ENCODE measurements at regions not wholly inside any gene's neighbourhood (a gene's known extent, or its start where the extent isn't known, plus 50 kb on each side); places are given as distances from the start of the nearest gene placed in this dataset.
"Not testable (repeated sequence)": the region's sequence is repeated elsewhere in the genome, so short reads cannot be mapped to it uniquely, and the experiment has no call there.

DNA sequence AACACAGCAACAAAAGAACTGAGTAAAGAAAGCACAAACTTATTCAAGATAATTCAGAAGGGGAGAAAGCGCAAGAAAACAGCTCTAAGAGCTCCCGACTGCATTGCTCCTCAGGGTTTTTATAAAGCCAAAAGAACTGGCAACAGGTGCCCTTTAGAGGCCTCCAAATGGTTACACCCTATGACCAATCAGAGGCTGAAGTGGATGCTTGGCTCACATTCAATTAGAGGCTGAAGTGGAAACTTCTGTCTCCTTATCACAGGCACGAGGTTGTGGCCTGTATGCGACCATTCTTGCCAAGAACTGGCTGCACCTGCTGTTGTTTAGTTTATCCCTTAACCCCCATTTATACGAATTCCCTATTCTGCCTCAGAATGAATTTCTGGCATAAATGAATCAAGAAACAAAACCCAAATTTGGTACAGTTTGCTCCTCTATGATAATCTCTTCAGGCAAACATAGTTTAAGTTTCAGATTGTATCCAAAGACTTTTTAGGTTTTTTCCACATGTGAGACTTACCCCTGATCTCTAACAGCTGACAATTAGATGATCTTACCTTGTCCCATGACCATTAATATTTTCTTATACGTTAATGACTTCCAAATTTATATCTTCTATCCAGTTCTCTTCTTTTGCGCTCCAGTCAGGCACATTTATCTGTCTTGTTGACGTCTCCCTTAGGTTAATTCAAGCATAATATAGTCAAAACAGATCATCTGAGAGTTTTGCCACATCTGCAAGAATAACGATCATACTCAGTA, 504.8 kb downstream of the NXPH1 start:
- DNase-seq: no peak

DNA sequence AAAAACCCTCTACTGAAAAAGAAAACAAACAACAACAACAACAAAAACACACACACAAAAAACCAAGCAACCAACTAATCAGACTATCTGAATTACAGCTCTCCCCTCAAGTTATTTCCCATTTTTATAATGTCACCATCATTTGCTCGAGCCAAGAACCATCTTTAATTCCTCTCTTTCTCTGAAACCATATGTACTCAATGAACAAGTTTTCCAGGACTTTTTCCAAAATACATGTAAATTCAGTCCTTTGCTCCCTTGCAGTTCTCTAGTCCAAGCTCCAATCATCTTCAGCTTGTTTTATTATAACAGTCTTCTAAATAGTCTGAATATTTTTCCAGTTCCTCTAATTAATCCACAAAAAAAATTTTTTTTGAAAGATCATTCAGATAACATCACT, 506.0 kb downstream of the NXPH1 start:
- no peak for DNase-seq

DNA sequence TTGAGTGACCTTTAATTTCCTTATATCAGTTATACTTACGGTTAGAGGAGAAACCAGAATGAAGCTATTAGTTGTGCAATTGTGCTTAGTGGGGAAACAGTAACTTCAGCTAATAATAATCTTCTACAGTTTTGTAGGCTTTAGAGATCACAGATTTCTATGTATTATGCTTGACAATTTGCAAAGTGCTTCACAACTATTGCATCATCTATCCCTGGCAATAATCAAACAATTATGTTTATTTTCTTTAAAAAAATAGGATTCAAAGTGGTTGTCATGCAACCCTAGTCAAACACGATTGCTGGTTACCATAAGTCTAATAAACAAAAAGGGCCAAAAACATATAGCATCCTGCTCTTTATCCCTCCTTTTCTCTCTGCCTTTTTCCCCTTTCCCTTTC, 530.3 kb downstream of the NXPH1 start:
- no peak for DNase-seq

DNA sequence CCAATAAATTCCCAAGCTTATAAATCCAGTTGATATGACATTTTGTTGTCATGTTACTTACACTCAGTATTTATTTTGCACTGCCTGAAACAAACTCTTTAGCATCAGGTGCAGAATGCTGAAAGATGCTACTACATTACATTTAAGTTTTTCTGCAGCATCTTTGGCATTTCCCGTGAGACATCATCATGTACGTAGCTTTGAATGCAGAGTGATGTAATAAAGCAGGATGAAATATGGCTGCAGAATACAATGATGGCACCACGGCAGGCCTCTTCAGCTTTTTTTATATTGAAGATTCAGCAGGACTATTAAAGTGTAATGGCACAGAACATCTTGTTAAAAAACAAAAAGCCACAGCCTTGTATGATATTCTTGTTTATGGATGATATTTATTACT, 531.8 kb downstream of the NXPH1 start:
- no peak for DNase-seq

DNA sequence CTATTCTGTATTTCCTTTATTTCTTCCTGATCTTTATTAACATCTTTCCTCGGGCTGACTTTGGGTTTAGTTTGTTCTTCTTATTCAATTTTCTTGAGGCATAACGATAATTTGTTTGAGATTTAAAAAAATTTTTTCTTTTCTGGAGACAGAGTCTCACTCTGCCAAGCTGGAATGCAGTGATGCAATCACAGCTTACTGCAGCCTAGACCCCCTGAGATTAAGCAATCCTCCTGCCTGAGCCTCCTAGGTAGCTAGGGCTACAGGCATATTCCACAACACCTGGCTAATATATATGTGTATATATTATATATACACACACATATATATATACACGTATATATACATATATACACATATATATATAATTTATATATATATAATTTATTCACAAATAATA, 540.2 kb downstream of the NXPH1 start:
- no peak for DNase-seq

DNA sequence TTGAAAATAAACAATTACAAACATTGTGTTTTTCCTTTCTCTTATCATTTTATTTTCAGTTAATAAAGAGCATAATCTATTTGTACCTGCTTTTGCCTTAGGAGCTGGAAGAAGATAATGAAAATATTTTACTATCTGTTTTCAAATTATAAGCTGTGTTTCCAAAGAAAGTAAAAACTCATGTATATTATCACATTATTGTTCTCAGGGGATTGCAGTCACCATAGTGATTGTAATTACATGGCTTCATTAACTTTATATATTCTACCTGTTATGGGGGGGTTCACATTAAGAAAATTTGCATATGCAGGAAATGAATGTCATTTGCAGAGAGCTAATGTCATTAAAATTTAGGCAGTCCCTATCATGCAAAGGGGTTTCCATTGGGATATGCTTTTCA, 542.3 kb downstream of the NXPH1 start:
- DNase-seq: no peak

DNA sequence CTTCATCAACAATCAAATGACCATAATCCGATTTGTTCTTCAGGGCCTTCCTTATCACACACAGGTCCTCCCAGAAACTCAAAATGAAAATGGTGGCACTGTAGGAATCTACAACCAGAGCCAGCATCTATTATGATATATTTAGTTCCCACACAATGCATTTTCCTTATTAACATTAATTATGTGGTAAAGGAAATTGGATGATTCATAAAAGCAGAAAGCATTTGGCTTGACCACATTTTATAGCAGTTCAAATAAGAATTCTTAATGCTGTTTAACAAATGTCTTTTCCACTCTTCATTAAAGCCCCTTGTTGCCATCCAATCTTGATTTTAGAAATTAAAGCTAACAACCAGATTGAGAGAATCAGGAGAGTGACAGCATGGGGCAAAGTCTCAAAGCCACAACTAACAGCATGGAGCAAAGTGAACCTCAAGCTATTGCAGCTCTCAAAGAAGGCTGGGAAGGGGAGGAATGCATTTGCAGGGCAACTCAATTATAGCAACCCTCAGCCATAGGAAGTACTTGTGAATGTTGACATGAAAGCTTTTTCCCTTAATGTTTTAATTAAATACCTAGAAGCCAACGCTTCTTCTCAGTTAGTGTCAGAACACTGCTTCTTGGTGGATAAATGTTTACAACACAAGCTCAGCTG, 549.1 kb downstream of the NXPH1 start:
- DNase-seq: no peak

DNA sequence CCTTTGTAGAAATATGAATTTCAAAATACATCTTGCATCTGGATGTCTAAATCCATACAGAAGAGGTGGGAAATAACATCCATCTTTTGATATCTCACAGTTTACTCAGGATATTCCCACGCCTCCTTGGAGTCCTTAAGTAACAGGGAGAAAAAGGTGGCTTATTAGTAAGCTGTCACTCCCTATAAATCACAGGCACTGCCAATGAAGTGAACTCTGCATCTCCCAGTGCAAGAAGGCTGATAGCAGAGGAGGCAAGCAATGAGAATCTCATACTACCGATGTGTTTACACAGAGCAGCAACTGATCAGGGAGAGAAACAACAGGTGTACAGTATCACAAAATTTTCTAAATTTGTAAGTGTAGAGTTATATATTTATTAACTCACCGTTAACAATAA, 551.8 kb downstream of the NXPH1 start:
- DNase-seq: no peak

DNA sequence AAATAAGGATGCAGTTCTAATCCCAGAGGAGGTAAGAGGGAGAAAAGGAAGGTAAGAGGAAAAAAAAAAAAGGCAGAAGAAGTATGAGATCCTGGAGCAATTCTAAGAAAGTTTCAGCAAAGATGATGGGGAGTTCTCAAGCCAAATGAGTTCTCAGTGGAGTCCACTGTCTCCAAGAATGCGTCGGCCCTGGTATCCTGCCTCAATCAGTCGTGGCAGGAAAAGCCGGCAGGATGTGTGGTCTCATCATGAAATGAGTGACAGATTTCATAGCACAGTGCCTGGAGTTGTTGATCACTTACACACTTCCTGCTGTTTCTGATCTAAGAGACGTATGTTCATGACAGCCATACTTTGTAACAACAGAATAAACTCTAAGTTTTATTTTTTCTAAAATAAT, 554.9 kb downstream of the NXPH1 start:
- DNase-seq: no peak

DNA sequence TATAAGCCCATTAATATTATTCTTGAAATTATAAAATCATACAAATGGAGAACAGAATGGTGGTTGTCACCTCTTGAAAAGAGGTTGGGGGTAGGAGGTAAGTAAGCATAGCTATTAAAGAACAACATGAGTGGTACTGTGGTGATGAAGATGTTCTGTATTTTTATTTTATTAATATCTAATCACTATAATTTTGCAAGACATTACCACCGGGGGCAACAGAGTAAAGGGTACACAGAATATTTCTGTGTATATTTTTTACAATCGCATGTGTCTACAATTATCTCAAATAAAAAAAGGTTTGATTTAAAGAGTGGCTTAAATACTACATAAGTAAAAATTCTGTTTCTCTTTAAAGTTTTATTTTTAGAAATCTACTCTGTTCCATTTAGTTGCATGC, 557.8 kb downstream of the NXPH1 start:
- DNase-seq: no peak

DNA sequence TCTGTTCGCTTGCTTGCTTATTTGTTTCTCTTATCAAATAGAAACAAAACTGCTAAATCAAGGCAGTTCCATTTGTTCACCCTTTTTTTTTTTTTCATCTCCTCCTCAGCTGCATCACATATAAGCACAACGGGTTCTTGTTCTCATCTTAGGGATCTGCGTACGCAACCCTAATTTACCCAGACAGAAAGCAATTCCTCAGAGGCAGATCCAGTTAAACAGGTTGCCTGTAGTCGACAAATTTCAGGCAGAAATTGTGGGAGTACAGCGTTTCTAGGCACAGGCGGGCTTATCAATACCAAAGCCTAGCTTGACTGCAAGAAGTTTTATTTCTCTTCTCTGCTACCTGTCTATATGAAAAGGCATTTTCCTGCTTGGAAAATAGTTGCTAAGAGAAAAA, 565.4 kb downstream of the NXPH1 start:
- no peak for DNase-seq

DNA sequence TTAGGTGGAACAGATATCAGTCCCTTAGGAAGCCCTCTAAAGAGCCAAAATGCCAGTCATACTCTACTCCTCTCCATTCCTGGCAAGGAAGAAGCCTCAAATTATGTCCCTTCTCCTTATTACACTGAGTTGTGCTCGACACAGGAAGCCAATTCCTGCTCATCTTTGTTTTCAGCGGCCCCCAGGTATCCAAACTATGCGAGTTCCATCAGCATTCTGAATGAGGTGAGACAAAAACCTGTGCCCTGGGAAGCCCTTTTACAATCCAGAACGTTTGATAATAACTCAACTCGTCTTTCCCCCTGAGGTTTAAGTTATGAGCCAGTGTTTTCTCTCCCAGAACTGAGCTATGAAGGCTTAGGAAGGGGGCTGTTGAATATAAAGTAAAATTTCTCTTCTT, 580.5 kb downstream of the NXPH1 start:
- DNase-seq: no peak

DNA sequence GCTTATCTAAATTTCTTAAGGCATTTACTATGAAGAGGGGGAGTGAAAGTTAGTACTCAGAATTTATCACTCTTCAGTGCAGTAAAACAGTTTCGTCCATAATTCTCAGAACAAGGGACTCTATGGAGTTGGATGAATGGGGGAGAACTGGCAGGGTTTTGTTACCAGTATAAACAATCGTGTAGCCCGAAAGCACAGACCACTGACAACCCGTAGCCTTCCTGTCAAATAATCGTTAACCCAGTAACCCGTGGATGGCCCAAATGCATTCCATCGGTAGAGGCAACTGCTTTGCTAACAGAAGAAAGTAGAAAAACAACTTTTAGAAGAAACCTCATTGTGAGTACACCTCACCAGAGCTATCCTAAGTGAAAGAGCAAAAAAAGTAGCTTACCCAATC, 583.9 kb downstream of the NXPH1 start:
- no peak for DNase-seq

DNA sequence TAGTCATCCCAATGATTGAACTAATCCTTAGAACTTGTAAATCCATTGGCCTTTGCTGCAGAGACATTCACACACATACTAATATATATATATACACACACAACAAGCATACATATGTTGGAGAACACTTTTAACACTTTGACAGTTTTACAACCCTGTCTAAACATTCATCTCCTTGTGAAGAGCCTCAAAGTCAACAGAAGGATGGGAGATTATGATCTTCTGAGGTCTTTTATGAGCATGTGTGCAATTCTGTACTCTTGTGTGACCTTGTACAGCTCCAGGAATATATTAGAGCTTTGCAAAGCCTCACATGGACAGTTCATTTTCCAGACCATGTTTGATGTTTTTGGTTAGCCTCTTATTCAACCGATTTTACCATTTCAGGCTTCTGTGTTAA, 589.0 kb downstream of the NXPH1 start:
- no peak for DNase-seq

DNA sequence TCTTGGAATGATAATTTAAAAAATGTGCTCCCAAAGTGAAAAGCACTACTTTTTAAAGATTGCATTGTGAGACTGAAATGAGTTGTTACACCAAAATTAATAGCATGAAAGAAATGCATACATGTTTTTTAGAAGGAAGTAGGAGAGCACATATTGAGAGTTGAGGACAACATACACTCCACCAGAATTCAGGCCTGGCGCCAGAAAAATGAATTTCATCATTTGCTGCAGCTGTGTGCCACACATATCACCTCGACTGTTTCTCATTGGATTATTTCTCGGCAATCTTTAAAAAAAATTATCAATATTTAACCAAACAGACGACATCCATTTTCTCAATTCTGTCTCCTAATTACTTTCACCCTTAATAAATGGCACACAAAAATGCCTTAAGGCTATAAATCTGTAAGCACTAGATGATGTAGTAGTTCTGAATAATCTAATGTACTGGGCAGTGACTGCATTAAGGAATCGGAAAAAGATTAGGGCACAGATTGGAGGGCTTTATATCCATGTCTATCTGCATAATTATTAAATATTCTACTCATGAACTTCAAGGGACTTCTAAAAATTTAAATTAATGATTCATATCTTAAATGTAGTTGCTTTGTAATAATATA, 590.4 kb downstream of the NXPH1 start:
- no peak for DNase-seq

DNA sequence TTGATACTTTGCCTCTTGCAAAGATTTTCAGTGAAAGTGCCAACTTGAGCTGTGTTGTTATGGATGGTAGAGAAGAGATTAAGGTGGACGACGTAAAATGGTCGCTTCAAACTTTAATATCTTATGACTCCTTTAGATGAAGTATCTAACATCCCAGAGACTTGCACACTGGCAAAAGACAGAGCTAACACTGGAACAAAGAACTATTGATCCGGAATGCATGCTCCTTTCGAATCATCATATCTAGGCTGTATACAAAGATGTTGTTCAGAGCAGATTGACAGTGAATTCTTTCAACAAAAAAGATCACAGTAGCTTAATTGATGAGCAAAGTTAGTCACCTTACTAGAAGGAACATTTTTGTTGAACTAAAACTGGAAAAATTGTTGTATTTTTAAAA, 592.7 kb downstream of the NXPH1 start:
- DNase-seq: no peak

DNA sequence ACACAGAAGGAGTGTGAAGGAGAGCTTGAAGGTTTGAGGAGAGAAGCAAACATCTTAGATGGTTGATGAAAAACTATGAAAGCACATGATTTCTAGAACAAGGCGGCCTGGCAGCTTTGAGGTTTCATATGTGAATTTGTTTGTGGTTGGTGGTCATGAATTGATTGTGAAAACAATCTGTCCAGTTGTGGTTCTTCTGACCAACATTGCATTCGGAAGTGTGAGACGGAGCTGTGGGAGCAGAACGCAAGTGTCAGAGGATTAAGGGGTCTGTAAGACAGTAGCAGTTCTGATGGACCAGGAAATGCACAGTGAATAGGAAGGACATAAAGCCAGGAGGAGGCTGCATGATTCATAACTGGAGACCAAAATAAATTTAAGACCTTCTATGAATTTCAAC, 594.6 kb downstream of the NXPH1 start:
- DNase-seq: no peak

DNA sequence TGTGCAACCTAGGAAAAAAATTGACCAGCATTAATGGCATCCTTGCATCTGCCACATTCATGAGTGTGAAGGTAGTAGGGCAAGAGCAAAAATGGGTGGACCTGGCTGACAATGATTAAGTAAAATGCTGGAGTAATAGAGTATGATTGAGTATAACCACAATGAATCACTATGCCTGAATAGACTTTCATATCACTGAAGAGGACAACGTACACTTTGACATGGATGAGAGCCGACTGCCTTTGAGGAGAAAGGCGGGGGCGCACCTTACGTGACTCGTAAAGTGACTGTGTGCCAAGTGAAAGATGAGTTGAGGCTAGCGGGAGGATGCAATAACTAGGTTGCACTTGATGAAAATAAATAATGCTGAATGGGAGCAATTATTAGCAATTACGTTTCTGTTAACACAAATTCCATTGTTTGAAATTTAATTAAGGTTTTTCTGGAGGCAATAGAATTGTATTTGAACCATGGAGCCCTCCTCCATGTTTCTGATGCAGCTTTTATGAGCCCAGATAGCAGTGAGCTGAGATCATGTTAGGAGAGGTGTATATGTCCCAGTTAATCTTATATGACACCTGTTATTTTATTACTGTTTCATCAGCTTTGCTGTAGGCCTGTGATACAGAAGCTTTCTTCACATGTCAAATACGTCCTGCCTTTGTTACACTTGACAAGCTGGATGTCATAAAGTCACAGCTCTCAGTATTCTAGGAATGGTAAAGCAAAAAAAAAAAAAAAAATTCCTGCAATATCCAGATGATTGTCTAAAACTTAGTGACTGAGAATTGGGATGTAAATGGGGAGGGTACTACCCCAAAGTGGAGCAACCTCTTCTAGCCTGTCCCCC, 596.5 kb downstream of the NXPH1 start:
- no peak for DNase-seq

DNA sequence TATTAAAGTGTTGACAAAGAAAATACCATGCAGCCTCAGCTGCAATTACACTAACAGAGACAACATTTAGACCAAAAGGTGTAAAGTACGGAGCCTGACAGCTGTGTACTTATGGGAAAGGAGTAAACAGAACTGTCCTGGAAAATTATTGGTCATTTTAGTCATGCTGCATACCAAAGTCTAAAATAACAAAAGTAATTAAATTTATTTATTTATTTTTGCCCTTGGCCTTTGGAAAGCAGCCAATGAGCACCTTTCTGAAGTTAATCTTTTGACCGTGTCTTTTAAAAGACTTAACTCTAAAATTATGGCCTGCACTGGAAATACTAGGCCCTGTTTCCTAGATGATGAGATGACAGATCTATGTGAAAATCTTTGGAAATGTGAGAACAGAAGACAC, 597.6 kb downstream of the NXPH1 start:
- DNase-seq: no peak

DNA sequence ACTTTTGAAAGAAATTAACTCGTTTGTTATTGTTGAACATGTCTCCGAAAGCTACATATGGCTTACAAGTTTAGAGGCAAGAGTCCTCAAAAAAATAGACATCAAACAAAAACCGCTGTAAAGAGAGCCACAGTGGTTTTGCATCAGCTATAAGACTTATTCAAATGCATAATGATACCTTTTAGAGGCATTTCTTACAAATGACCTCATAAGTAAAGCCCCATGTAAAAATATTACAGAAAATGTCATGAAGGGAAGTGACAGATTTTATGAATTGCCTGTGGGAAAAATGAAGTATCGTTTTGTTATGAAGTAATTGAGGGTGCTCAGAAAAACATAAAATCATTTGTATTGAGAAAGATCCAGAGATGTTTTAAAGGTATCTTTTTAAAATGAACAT, 598.0 kb downstream of the NXPH1 start:
- DNase-seq: no peak

DNA sequence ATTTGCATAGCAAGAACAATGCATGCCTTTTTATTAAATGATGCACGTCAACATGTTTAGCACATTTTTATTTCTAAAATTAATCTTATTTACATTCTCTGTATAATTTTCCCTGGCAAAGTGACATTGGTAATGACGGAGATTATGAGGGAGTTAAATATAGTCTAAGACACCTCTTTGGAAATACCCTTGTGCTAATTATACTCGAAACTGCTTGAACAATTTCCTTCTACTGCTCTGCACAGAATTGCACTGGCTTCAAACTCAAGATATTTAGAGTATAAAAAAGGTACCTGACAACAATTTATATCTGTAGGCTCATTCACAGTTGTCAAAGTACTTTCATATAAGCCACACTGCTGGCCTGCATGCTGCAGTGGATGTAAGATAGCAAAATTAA, 602.7 kb downstream of the NXPH1 start:
- DNase-seq: no peak

DNA sequence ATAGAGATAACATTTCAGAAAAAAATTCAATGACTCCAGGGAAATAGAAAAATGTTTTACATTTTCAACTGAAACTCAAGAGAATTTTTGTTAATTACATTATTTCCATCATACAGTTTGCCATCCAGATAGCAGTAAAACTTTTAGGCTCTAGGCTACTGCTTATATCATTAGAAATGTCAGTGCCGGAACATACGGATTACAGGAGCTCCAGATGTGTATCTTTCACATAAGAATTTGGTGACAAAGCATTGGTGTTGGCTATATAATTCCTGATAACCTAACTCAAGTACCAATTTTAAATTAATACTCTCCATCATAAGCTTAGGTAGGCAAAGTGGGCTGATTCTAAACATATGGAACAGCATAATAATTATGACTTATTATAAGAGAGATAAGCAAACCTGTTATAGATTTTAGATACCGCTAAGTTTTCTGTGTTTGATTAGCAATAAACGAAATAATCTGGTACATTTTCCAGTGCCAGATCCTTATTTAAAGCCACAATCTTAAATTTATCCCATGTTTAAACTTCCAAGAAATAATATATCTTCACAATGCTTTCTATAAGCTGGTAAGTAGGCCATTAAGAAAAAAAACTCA, 637.9 kb downstream of the NXPH1 start:
- no peak for DNase-seq

DNA sequence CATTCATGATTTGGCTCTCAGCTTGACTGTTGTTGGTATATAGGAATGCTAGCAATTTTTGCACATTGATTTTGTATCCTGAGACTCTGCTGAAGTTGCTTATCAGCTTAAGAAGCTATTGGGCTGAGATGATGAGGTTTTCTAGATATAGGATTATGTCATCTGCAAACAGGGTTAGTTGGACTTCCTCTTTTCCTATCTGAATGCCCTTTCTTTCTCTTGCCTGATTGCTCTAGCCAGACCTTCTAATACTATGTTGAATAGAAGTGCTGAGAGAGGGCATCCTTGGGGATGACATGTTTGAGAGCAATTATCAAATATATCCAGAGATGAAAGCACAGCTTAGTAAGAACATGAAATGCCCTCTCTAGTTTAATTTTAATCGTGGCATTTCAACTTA, 642.4 kb downstream of the NXPH1 start:
- DNase-seq: not testable (repeated sequence)
